HCT116 (cell line): ENCODE measurements at regions not wholly inside any gene's neighbourhood (a gene's known extent, or its start where the extent isn't known, plus 50 kb on each side); places are given as distances from the start of the nearest gene placed in this dataset.

Experiments used
- ATAC-seq: fragments of 200-7000 bp; cut with Tn5 transposase; 2 replicates; pipeline ENCODE4 v1.9.1; 2020; ENCODE audit warnings: mild to moderate bottlenecking, moderate library complexity
- BruUV-seq: library from RNA; stranded (reverse); fragments of 400-500 nt; replicated peaks from 2 replicates; lab custom pipeline; 2021; lab: Mats Ljungman, UMichigan
- CTCF ChIA-PET: fragments of 300-600 bp; sonication (Branson Sonifier 250); formaldehyde crosslinking; loops from one replicate; lab custom pipeline; 2021; ENCODE audit warnings: antibody characterized with exemption; lab: Charles Lee
- POLR2A ChIA-PET: fragments of 300-600, 350-600 bp; sonication (Branson Sonifier 250); formaldehyde crosslinking; loops from one replicate; lab custom pipeline; 2021; ENCODE audit warnings: antibody characterized with exemption; lab: Charles Lee
- RAD21 ChIA-PET, 2 experiments: fragments of 300-600 bp; sonication (Branson Sonifier 250); formaldehyde crosslinking; loops; one replicate each; lab custom pipeline; 2023; ENCODE audit warnings: low total read pairs in 2 of 2; ENCODE audit not compliant: uncharacterized antibody in 2 of 2, unreplicated experiment in 2 of 2, low non-redundant PET in 1 of 2; lab: Charles Lee
- DNase-seq: peaks from one replicate; pipeline ENCODE4 v3.0.0-alpha.2; 2010; ENCODE audit warnings: low read depth, low spot score
- H2AFZ ChIP-seq: fragments of 200-600 bp; shearing (Covaris generic), sonication (generic); 2 replicates; pipeline ENCODE4 v1.6.1; 2017; ENCODE audit warnings: low read depth, mixed run types, mixed read lengths, antibody characterized with exemption, low read length; ENCODE audit not compliant: poor library complexity, severe bottlenecking
- H3K27ac ChIP-seq: 2 replicates; pipeline ENCODE4 v1.5.1; 2012; ENCODE audit warnings: low read depth, low read length
- H3K27me3 ChIP-seq: fragments of 200-600 bp; sonication (generic); 2 replicates; pipeline ENCODE4 v1.6.1; 2016; ENCODE audit warnings: mixed run types, low read length, mixed read lengths; ENCODE audit not compliant: insufficient read depth
- H3K36me3 ChIP-seq, 2 experiments: fragments of 200-500 bp in 1 of 2; fragments of 200-600 bp in 1 of 2; sonication (Bioruptor generic) in 1 of 2; sonication (generic) in 1 of 2; 2 replicates each; pipeline versions ENCODE4 v1.5.1 to v1.6.1; 2014 to 2016; ENCODE audit warnings: low read length in 2 of 2, inconsistent platforms in 1 of 2, mixed read lengths in 1 of 2, mixed run types in 1 of 2; ENCODE audit not compliant: insufficient read depth in 2 of 2, control insufficient read depth in 1 of 2
- H3K4me1 ChIP-seq, 2 experiments: fragments of 200-600 bp in 1 of 2; sonication (generic) in 1 of 2; 2 replicates each; pipeline versions ENCODE4 v1.5.1 to v1.6.1; 2012 to 2017; ENCODE audit warnings: low read length in 2 of 2, inconsistent platforms in 1 of 2, mild to moderate bottlenecking in 1 of 2, mixed read lengths in 1 of 2, mixed run types in 1 of 2, moderate library complexity in 1 of 2; ENCODE audit not compliant: insufficient read depth in 2 of 2, control insufficient read depth in 1 of 2
- H3K4me2 ChIP-seq: fragments of 200-600 bp; sonication (generic); 2 replicates; pipeline ENCODE4 v1.6.1; 2017; ENCODE audit warnings: mixed run types, low read length, mixed read lengths
- H3K4me3 ChIP-seq, 2 experiments: fragments of 200-600 bp in 1 of 2; sonication (generic) in 1 of 2; replicated peaks in 1 of 2; 2 replicates each; pipeline ENCODE4 v1.5.1; 2011 to 2016; ENCODE audit warnings: low read length in 2 of 2, control low read depth in 1 of 2, low read depth in 1 of 2, mild to moderate bottlenecking in 1 of 2, mixed read lengths in 1 of 2, mixed run types in 1 of 2
- H3K79me2 ChIP-seq: fragments of 200-600 bp; sonication (generic); 2 replicates; pipeline ENCODE4 v1.6.1; 2017; ENCODE audit warnings: mild to moderate bottlenecking, mixed run types, low read length, moderate library complexity, mixed read lengths; ENCODE audit not compliant: insufficient read depth
- H3K9ac ChIP-seq: fragments of 200-600 bp; sonication (generic); 2 replicates; pipeline ENCODE4 v1.6.1; 2016; ENCODE audit warnings: low read length, mixed read lengths
- H3K9me2 ChIP-seq: fragments of 200-600 bp; sonication (generic), shearing (Covaris generic); 2 replicates; pipeline ENCODE4 v1.6.1; 2017; ENCODE audit warnings: mixed run types, mild to moderate bottlenecking, moderate library complexity; ENCODE audit not compliant: insufficient read depth
- H3K9me3 ChIP-seq, 2 experiments: fragments of 200-500 bp in 1 of 2; fragments of 200-600 bp in 1 of 2; sonication (Bioruptor generic) in 1 of 2; sonication (generic) in 1 of 2; 2 replicates each; pipeline ENCODE4 v1.6.1; 2014 to 2017; ENCODE audit warnings: low read length in 2 of 2, mixed read lengths in 2 of 2, inconsistent platforms in 1 of 2, low read depth in 1 of 2, mild to moderate bottlenecking in 1 of 2, mixed run types in 1 of 2, moderate library complexity in 1 of 2; ENCODE audit not compliant: control insufficient read depth in 1 of 2, insufficient read depth in 1 of 2
- H4K20me1 ChIP-seq: fragments of 200-600 bp; sonication (generic), shearing (Covaris generic); 2 replicates; pipeline ENCODE4 v1.6.1; 2017; ENCODE audit warnings: mixed run types, mild to moderate bottlenecking, moderate library complexity; ENCODE audit not compliant: insufficient read depth
- CBX3 ChIP-seq: IDR thresholded peaks from 2 replicates; pipeline ENCODE4 v1.6.1; 2012; ENCODE audit warnings: low read depth
- EGR1 ChIP-seq: IDR thresholded peaks from 2 replicates; pipeline ENCODE4 v1.6.1; 2012; ENCODE audit warnings: low read depth
- ELF1 ChIP-seq: IDR thresholded peaks from 2 replicates; pipeline ENCODE4 v1.6.1; 2012; ENCODE audit warnings: low read depth, borderline replicate concordance
- EZH2 ChIP-seq: fragments of 200-600 bp; sonication (generic); IDR thresholded peaks from 2 replicates; pipeline ENCODE4 v1.6.1; 2017; ENCODE audit warnings: antibody characterized with exemption, mixed run types
- EZH2phosphoT487 ChIP-seq: fragments of 200-600 bp; IDR thresholded peaks from 2 replicates; pipeline ENCODE4 v1.6.1; 2018; ENCODE audit warnings: antibody characterized with exemption, borderline replicate concordance
- FOSL1 ChIP-seq: IDR thresholded peaks from 2 replicates; pipeline ENCODE4 v1.6.1; 2012; ENCODE audit warnings: low read depth
- POLR2A ChIP-seq: IDR thresholded peaks from 2 replicates; pipeline ENCODE4 v1.7.0; 2011; ENCODE audit warnings: borderline replicate concordance; ENCODE audit not compliant: insufficient read depth, insufficient read length; ENCODE audit errors: extremely low read depth
- POLR2AphosphoS5 ChIP-seq: IDR thresholded peaks from 2 replicates; pipeline ENCODE4 v1.6.1; 2011; ENCODE audit warnings: mild to moderate bottlenecking, low read depth, low read length, moderate library complexity
- RAD21 ChIP-seq: IDR thresholded peaks from 2 replicates; pipeline ENCODE4 v1.6.1; 2012; ENCODE audit warnings: low read depth, mild to moderate bottlenecking
- SP1 ChIP-seq: IDR thresholded peaks from 2 replicates; pipeline ENCODE4 v1.6.1; 2012; ENCODE audit warnings: low read depth
- TCF7L2 ChIP-seq: IDR thresholded peaks from 2 replicates; pipeline ENCODE4 v1.7.0; 2011; ENCODE audit warnings: borderline replicate concordance, inconsistent platforms; ENCODE audit not compliant: insufficient read depth, insufficient read length; ENCODE audit errors: extremely low read depth
- ZFX ChIP-seq: fragments of 450-650 bp; IDR thresholded peaks from 2 replicates; pipeline ENCODE4 v1.6.1; 2017
- ZNF274 ChIP-seq: fragments of 200-500 bp; sonication (Bioruptor generic); IDR thresholded peaks from 2 replicates; pipeline ENCODE4 v1.6.1; 2014; ENCODE audit warnings: mild to moderate bottlenecking, low read depth, low read length, inconsistent platforms
- intact Hi-C: fragments of 100-400 bp; cut with micrococcal nuclease; formaldehyde crosslinking; loops from 2 replicates; pipeline ENCODE4 v1.10.0; 2022
- TF ChIP-seq, protein P1 (sequence below): IDR thresholded peaks from 2 replicates; pipeline ENCODE4 v1.6.1; 2011; ENCODE audit warnings: mild to moderate bottlenecking, low read length, moderate library complexity; ENCODE audit not compliant: insufficient replicate concordance; ENCODE audit errors: extremely low read depth
- TF ChIP-seq, protein P2 (sequence below): IDR thresholded peaks from 2 replicates; pipeline ENCODE4 v1.6.1; 2012
- TF ChIP-seq, protein P3 (sequence below): IDR thresholded peaks from 2 replicates; pipeline ENCODE4 v1.6.1; 2012

DNA sequence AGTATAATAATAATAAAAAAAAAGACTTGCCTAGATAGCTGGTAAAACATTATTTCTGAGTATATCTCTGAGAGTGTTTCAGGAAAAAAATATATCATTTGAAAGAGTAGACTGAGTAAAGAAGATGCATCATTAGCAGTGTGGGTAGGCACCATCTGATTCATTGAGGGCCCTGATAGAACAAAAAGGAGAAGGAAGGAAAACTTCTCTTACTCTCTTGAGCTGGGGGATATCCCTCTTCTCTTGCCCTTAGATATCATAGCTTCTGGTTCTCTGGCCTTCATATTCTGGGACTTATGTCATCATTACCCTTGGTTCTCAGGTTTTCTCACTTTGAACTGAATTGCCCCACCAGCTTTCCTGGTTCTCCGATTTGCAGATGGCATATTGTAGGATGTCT, 177.6 kb upstream of the EDNRB start:
- intact Hi-C loops = no loop called here
- ATAC-seq (no peak), DNase-seq (no peak)
- H3K9ac ChIP-seq = no peak overlapping the region
- RAD21 ChIA-PET = no interaction called here
- no peaks in the 10 kb centered on the region for H3K27me3 ChIP-seq
- H3K27ac ChIP-seq = no peak overlapping the region
- H3K9me3 ChIP-seq = no peaks in the 10 kb centered on the region
- H2AFZ ChIP-seq = no peak overlapping the region
- no peak overlapping the region for H3K4me3 ChIP-seq
- H3K4me2 ChIP-seq = no peak overlapping the region
- no peaks in the 10 kb centered on the region for H4K20me1 ChIP-seq
- no peaks in the 10 kb centered on the region for H3K79me2 ChIP-seq
- no peaks in the 10 kb centered on the region for H3K4me1 ChIP-seq
- H3K9me2 ChIP-seq = no peaks in the 10 kb centered on the region
- BruUV-seq = no TSS peak
- TF ChIP-seq ZFX (no peak), POLR2A (no peak), ZNF274 (no peak), SP1 (no peak), FOSL1 (no peak), RAD21 (no peak), EZH2 (no peak), POLR2AphosphoS5 (no peak), EGR1 (no peak), EZH2phosphoT487 (no peak), TCF7L2 (no peak), CBX3 (no peak), ELF1 (no peak)
- TF ChIP-seq, protein P1, sequence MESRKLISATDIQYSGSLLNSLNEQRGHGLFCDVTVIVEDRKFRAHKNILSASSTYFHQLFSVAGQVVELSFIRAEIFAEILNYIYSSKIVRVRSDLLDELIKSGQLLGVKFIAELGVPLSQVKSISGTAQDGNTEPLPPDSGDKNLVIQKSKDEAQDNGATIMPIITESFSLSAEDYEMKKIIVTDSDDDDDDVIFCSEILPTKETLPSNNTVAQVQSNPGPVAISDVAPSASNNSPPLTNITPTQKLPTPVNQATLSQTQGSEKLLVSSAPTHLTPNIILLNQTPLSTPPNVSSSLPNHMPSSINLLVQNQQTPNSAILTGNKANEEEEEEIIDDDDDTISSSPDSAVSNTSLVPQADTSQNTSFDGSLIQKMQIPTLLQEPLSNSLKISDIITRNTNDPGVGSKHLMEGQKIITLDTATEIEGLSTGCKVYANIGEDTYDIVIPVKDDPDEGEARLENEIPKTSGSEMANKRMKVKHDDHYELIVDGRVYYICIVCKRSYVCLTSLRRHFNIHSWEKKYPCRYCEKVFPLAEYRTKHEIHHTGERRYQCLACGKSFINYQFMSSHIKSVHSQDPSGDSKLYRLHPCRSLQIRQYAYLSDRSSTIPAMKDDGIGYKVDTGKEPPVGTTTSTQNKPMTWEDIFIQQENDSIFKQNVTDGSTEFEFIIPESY = no peak
- TF ChIP-seq, protein P2, sequence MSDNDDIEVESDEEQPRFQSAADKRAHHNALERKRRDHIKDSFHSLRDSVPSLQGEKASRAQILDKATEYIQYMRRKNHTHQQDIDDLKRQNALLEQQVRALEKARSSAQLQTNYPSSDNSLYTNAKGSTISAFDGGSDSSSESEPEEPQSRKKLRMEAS = no peak
- TF ChIP-seq, protein P3, sequence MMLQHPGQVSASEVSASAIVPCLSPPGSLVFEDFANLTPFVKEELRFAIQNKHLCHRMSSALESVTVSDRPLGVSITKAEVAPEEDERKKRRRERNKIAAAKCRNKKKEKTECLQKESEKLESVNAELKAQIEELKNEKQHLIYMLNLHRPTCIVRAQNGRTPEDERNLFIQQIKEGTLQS = no peak
- CTCF ChIA-PET = no interaction called here
- no peaks in the 10 kb centered on the region for H3K36me3 ChIP-seq
- POLR2A ChIA-PET = no interaction called here
